Prostate gland (tissue), 2 donors: ENCODE measurements at regions not wholly inside any gene's neighbourhood (a gene's known extent, or its start where the extent isn't known, plus 50 kb on each side); places are given as distances from the start of the nearest gene placed in this dataset.
"Not testable (repeated sequence)": the region's sequence is repeated elsewhere in the genome, so short reads cannot be mapped to it uniquely, and the experiment has no call there.

ENCODE experiments used
- POLR2A ChIP-seq: fragments of 450-650 bp; IDR thresholded peaks from one replicate; pipeline ENCODE4 v1.6.1; 2016; ENCODE audit warnings: antibody characterized with exemption, mild to moderate bottlenecking
- POLR2AphosphoS5 ChIP-seq: sonication (generic); formaldehyde crosslinking; IDR thresholded peaks from one replicate; pipeline ENCODE4 v1.6.1; 2017; ENCODE audit warnings: antibody characterized with exemption
- TF ChIP-seq, protein P1 (sequence below), 4 experiments: fragments of 200-600 bp in 2 of 4; fragments of 450-650 bp in 2 of 4; sonication (generic) in 2 of 4; IDR thresholded peaks; 1 replicate in 3 of 4; 2 replicates in 1 of 4; pipeline ENCODE4 v1.5.1; 2016 to 2019; ENCODE audit warnings: antibody characterized with exemption in 4 of 4, mild to moderate bottlenecking in 2 of 4, moderate library complexity in 2 of 4

- TF ChIP-seq, protein P1, sequence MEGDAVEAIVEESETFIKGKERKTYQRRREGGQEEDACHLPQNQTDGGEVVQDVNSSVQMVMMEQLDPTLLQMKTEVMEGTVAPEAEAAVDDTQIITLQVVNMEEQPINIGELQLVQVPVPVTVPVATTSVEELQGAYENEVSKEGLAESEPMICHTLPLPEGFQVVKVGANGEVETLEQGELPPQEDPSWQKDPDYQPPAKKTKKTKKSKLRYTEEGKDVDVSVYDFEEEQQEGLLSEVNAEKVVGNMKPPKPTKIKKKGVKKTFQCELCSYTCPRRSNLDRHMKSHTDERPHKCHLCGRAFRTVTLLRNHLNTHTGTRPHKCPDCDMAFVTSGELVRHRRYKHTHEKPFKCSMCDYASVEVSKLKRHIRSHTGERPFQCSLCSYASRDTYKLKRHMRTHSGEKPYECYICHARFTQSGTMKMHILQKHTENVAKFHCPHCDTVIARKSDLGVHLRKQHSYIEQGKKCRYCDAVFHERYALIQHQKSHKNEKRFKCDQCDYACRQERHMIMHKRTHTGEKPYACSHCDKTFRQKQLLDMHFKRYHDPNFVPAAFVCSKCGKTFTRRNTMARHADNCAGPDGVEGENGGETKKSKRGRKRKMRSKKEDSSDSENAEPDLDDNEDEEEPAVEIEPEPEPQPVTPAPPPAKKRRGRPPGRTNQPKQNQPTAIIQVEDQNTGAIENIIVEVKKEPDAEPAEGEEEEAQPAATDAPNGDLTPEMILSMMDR (IDR thresholded peaks at IDR 0.05): not testable (repeated sequence)
- not testable (repeated sequence) for TF ChIP-seq POLR2AphosphoS5, POLR2A
Measured at GRCh38 chr1:83440021-83440420, 558.9 kb downstream of the TTLL7 start.
